Right atrium auricular region (tissue), 2 donors: ENCODE measurements at regions not wholly inside any gene's neighbourhood (a gene's known extent, or its start where the extent isn't known, plus 50 kb on each side); places are given as distances from the start of the nearest gene placed in this dataset.

Source experiments
- DNase-seq: peaks from one replicate; pipeline ENCODE4 v3.0.0-alpha.2; 2019; ENCODE audit warnings: low spot score
- H3K27ac ChIP-seq, 2 donors: fragments of 200-600 bp; sonication (generic); 1 replicate in 1 of 2; 2 replicates in 1 of 2; pipeline ENCODE4 v1.5.1; 2016 to 2019
- H3K27me3 ChIP-seq, 2 donors: fragments of 200-600 bp; sonication (generic); one replicate each; pipeline versions ENCODE4 v1.5.1 to v1.6.0; 2017 to 2019
- H3K36me3 ChIP-seq: fragments of 200-600 bp; sonication (generic); one replicate; pipeline ENCODE4 v1.5.1; 2016
- H3K4me1 ChIP-seq, 2 donors: fragments of 200-600 bp; sonication (generic); one replicate each; pipeline versions ENCODE4 v1.5.1 to v1.6.0; 2017 to 2019
- H3K4me3 ChIP-seq, 2 donors: fragments of 200-600 bp; sonication (generic); 1 replicate in 1 of 2; 2 replicates in 1 of 2; pipeline ENCODE4 v1.5.1; 2017 to 2019; ENCODE audit warnings: mild to moderate bottlenecking in 1 of 2, moderate library complexity in 1 of 2
- H3K9me3 ChIP-seq, 2 donors: fragments of 200-600 bp; sonication (generic); one replicate each; pipeline ENCODE4 v1.5.1; 2019
- TF ChIP-seq, protein P1 (sequence below), 2 donors: fragments of 200-600 bp; sonication (generic); IDR thresholded peaks; one replicate each; pipeline ENCODE4 v1.5.1; 2019; ENCODE audit warnings: antibody characterized with exemption in 2 of 2

DNA sequence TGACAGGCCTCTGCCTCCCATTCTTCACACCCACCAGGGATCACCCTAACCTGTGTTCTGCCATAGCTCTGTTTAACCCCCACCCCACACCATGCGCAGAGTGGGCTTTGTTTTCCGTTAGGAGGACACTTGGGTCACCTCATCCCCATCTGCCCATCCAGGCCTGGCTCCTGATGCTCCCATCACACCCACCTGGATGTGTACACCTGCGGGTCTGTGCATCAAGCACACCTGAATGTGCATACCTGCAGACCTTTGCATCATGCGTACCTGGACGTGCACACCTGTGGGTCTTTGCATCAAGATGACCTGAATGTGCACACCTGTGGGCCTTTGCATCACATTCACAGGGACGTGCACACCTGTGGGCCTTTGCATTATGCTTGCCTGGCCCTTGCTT, 835.8 kb upstream of the TMEM132C start:
- Histone ChIP-seq H3K9me3 (no peaks in the 10 kb centered on the region), H3K4me1 (no peaks in the 10 kb centered on the region), H3K4me3 (no peak overlapping the region), H3K36me3 (no peaks in the 10 kb centered on the region), H3K27me3 (no peaks in the 10 kb centered on the region), H3K27ac (no peak overlapping the region)
- TF ChIP-seq, protein P1, sequence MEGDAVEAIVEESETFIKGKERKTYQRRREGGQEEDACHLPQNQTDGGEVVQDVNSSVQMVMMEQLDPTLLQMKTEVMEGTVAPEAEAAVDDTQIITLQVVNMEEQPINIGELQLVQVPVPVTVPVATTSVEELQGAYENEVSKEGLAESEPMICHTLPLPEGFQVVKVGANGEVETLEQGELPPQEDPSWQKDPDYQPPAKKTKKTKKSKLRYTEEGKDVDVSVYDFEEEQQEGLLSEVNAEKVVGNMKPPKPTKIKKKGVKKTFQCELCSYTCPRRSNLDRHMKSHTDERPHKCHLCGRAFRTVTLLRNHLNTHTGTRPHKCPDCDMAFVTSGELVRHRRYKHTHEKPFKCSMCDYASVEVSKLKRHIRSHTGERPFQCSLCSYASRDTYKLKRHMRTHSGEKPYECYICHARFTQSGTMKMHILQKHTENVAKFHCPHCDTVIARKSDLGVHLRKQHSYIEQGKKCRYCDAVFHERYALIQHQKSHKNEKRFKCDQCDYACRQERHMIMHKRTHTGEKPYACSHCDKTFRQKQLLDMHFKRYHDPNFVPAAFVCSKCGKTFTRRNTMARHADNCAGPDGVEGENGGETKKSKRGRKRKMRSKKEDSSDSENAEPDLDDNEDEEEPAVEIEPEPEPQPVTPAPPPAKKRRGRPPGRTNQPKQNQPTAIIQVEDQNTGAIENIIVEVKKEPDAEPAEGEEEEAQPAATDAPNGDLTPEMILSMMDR (IDR thresholded peaks at IDR 0.05), result no peak
- DNase-seq, result no peak

DNA sequence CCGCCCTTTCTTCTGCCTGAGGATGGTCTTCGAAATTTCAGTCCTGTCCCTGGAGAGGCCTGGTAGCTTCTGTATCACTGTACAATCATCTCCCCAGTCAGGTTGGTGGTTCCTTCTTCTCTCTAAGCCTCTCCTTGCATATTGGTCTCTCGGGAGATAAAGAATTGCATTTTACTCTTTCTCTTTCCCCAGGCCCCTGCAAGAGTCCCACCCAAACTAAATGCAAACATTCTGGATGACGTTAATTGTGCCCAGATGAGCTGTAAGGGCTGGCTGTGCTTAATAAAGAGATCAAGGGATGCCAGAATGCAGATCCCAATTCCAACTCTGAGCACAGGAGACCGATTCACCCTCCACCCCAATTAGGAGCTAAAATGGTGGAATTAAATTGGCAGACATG, 835.4 kb upstream of the TMEM132C start:
- Histone ChIP-seq H3K27ac (no peak overlapping the region), H3K9me3 (no peaks in the 10 kb centered on the region), H3K4me3 (no peak overlapping the region), H3K36me3 (no peaks in the 10 kb centered on the region), H3K27me3 (no peaks in the 10 kb centered on the region), H3K4me1 (no peaks in the 10 kb centered on the region)
- TF ChIP-seq, protein P1 (IDR thresholded peaks at IDR 0.05), result no peak
- no peak for DNase-seq

DNA sequence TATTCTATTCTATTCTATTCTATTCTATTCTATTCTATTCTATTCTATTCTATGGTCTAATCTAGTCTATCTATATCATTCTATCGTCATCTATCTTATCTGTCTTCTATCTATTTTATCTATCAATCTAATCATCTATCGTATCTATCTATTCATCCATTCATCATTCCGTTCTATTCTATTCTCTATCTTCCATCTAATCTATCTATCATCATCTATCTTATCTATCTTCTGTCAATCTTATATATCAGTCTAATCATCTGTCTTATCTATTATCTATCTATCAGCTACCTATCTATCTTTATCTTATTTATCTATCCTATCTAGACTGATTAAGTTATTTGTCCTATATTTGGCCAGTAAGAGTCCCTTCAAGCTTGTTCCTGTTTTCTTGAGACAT, 831.5 kb upstream of the TMEM132C start:
- Histone ChIP-seq H3K9me3 (no peaks in the 10 kb centered on the region), H3K4me3 (no peak overlapping the region), H3K27me3 (no peaks in the 10 kb centered on the region), H3K4me1 (no peaks in the 10 kb centered on the region), H3K36me3 (no peaks in the 10 kb centered on the region), H3K27ac (no peak overlapping the region)
- TF ChIP-seq, protein P1 (IDR thresholded peaks at IDR 0.05), result no peak
- no peak for DNase-seq

DNA sequence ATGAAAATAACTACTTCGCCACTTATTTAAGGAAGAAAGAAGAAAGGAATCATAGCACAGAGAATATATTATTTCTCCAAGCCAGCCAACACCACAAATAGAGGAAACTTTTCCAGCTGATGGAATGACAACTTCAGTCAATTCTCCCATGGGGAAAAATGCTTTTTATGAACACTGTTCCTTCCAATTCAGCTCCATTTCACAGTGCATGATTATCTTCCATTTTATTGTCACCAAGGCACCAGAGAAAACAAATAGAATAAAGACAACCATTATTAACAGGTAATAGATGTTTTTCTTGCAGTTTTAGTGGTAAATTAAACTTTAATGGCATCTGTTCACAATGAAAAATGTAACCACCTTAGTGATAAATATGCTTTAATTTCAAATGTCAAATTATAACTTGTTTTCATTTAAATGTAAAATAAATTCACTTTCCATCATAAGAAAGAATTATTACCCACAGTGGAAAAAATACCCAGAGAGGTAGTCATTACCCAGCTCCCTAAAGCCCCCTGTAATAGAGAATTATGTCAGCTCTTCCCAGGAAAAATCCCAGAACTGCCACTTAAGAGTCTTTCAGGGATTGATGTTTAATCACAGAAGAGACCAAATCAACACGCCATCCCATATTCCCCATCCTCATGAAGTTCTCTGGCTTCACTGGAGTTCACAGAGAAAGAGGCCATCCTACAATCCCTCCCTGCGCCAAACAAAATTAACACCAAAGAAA, 828.3 kb upstream of the TMEM132C start:
- H3K4me3 ChIP-seq, result no peak overlapping the region
- no peaks in the 10 kb centered on the region for H3K36me3 ChIP-seq
- DNase-seq, result no peak
- no peaks in the 10 kb centered on the region for H3K4me1 ChIP-seq
- no peaks in the 10 kb centered on the region for H3K9me3 ChIP-seq
- TF ChIP-seq, protein P1 (IDR thresholded peaks at IDR 0.05), result no peak
- H3K27me3 ChIP-seq, result no peaks in the 10 kb centered on the region
- no peak overlapping the region for H3K27ac ChIP-seq

DNA sequence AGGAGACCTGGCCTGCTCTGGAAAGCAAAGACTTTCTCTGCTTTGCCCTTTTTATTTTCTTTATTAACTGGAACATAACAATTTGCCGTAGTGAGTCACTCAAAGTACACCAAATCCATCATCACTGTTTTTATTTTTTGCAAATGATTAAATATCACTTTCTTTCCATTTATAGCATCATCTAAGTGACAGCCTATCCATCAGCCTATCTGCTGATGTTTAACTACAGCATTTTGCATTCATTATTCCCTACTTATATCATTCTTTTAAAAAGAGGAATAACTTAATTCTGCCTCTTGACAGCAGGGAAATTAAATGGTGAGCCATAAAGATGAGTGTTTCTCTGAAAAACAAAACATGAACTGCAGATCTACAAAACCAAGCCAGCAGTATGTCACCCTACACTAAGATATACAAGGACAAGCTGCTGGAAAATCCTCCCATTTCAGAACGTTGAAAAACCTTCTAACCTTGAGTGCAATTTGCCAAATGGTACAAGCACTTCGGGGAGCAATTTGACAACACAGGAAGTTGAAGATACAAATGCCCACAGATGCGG, 821.3 kb upstream of the TMEM132C start:
- Histone ChIP-seq H3K36me3 (no peaks in the 10 kb centered on the region), H3K4me1 (no peaks in the 10 kb centered on the region), H3K27me3 (no peaks in the 10 kb centered on the region), H3K4me3 (no peak overlapping the region), H3K9me3 (no peaks in the 10 kb centered on the region), H3K27ac (no peak overlapping the region)
- TF ChIP-seq, protein P1 (IDR thresholded peaks at IDR 0.05), result no peak
- no peak for DNase-seq

DNA sequence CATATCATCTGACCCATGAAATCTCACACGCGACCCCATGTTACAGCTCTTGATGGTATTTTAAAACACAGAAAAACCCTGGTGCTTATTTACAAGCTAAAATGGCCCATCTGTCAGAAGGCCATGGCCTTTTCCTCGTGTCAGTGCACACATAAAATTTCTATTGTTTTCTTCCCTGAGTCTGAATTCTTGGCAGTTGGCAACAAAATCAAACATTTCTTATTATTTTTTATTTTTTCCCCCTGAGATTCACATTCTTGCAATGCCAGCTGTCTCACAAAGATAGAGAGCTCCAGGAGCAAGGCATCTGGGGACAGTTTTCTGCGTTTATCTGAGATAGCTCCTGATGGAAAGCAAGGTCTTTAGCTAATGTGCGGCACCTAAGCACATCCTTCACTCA, 818.1 kb upstream of the TMEM132C start:
- no peak for DNase-seq
- H3K4me1 ChIP-seq, result no peaks in the 10 kb centered on the region
- no peaks in the 10 kb centered on the region for H3K36me3 ChIP-seq
- TF ChIP-seq, protein P1 (IDR thresholded peaks at IDR 0.05), result no peak
- H3K4me3 ChIP-seq, result no peak overlapping the region
- no peaks in the 10 kb centered on the region for H3K27me3 ChIP-seq
- H3K9me3 ChIP-seq, result no peaks in the 10 kb centered on the region
- no peak overlapping the region for H3K27ac ChIP-seq
